SK-N-MC (cell line): ENCODE measurements at regions not wholly inside any gene's neighbourhood (a gene's known extent, or its start where the extent isn't known, plus 50 kb on each side); places are given as distances from the start of the nearest gene placed in this dataset.

Experiments used
- DNase-seq: peaks from one replicate; pipeline ENCODE4 v3.0.0-alpha.2; 2011; ENCODE audit warnings: low read depth, low spot score
- H3K27ac ChIP-seq: fragments of 200-600 bp; sonication (generic); 2 replicates; pipeline ENCODE4 v1.5.1; 2016; ENCODE audit warnings: mixed run types
- H3K36me3 ChIP-seq: fragments of 200-600 bp; sonication (generic); 2 replicates; pipeline ENCODE4 v1.6.1; 2017; ENCODE audit warnings: antibody characterized with exemption, low read length, mixed read lengths; ENCODE audit not compliant: insufficient read depth
- H3K4me3 ChIP-seq: fragments of 200-600 bp; sonication (generic); 2 replicates; pipeline ENCODE4 v1.5.1; 2016
- H3K9ac ChIP-seq: fragments of 200-600 bp; sonication (generic); 2 replicates; pipeline ENCODE4 v1.8.0; 2017; ENCODE audit warnings: mixed run types, mixed read lengths; ENCODE audit not compliant: insufficient read length
- H3K9me3 ChIP-seq: fragments of 200-600 bp; sonication (generic); 2 replicates; pipeline ENCODE4 v1.6.1; 2017; ENCODE audit warnings: low read depth, mild to moderate bottlenecking, antibody characterized with exemption, low read length, moderate library complexity, mixed read lengths
- EZH2 ChIP-seq: fragments of 200-600 bp; sonication (generic); IDR thresholded peaks from one replicate; pipeline ENCODE4 v1.6.1; 2017; ENCODE audit warnings: antibody characterized with exemption
- FOXP2 ChIP-seq: optimal IDR thresholded peaks from 2 replicates; pipeline ENCODE3; 2011; ENCODE audit warnings: mild to moderate bottlenecking, moderate library complexity; ENCODE audit not compliant: insufficient read depth; ENCODE audit errors: extremely low read length, control extremely low read depth
- POLR2AphosphoS5 ChIP-seq: IDR thresholded peaks from 2 replicates; pipeline ENCODE4 v1.6.1; 2012; ENCODE audit warnings: mild to moderate bottlenecking, low read depth, low read length, borderline replicate concordance

- TF ChIP-seq POLR2AphosphoS5 (no peak), FOXP2 (no peak), EZH2 (no peak)
- no peak overlapping the region for H3K9ac ChIP-seq
- H3K4me3 ChIP-seq: no peak overlapping the region
- DNase-seq: no peak
- H3K27ac ChIP-seq: no peak overlapping the region
- H3K9me3 ChIP-seq: no peaks in the 10 kb centered on the region
- no peaks in the 10 kb centered on the region for H3K36me3 ChIP-seq
Measured at GRCh38 chr2:17101596-17101995, 416.6 kb downstream of the RAD51AP2 start.

GRCh38 chr2:17101091-17101490 lies 417.1 kb downstream of the RAD51AP2 start:
- Histone ChIP-seq H3K36me3 (no peaks in the 10 kb centered on the region), H3K9ac (no peak overlapping the region), H3K27ac (no peak overlapping the region), H3K4me3 (no peak overlapping the region), H3K9me3 (no peaks in the 10 kb centered on the region)
- DNase-seq: no peak
- TF ChIP-seq POLR2AphosphoS5: no peak
- TF ChIP-seq FOXP2: no peak
- TF ChIP-seq EZH2: no peak

GRCh38 chr2:17095340-17095739 lies 422.9 kb downstream of the RAD51AP2 start:
- H3K36me3 ChIP-seq: no peaks in the 10 kb centered on the region
- H3K9me3 ChIP-seq: no peaks in the 10 kb centered on the region
- no peak overlapping the region for H3K27ac ChIP-seq
- H3K4me3 ChIP-seq: no peak overlapping the region
- no peak overlapping the region for H3K9ac ChIP-seq
- no peak for DNase-seq
- no peak for TF ChIP-seq POLR2AphosphoS5
- no peak for TF ChIP-seq FOXP2
- no peak for TF ChIP-seq EZH2

GRCh38 chr2:17093712-17094111 lies 424.5 kb downstream of the RAD51AP2 start:
- H3K9me3 ChIP-seq: no peaks in the 10 kb centered on the region
- no peak for TF ChIP-seq EZH2
- TF ChIP-seq POLR2AphosphoS5: no peak
- TF ChIP-seq FOXP2: no peak
- H3K9ac ChIP-seq: no peak overlapping the region
- no peak overlapping the region for H3K27ac ChIP-seq
- no peak for DNase-seq
- H3K4me3 ChIP-seq: no peak overlapping the region
- no peaks in the 10 kb centered on the region for H3K36me3 ChIP-seq

- H3K9me3 ChIP-seq: no peaks in the 10 kb centered on the region
- no peaks in the 10 kb centered on the region for H3K36me3 ChIP-seq
- TF ChIP-seq FOXP2: no peak
- no peak overlapping the region for H3K9ac ChIP-seq
- H3K27ac ChIP-seq: no peak overlapping the region
- H3K4me3 ChIP-seq: no peak overlapping the region
- DNase-seq: no peak
Measured at GRCh38 chr2:17086990-17087389, 421.4 kb upstream of the CYRIA start.

GRCh38 chr2:17085546-17086202 lies 420.0 kb upstream of the CYRIA start:
- Histone ChIP-seq H3K9ac (no peak overlapping the region), H3K4me3 (no peak overlapping the region), H3K9me3 (no peaks in the 10 kb centered on the region), H3K36me3 (no peaks in the 10 kb centered on the region), H3K27ac (no peak overlapping the region)
- TF ChIP-seq FOXP2 (no peak), POLR2AphosphoS5 (no peak), EZH2 (no peak)
- no peak for DNase-seq

GRCh38 chr2:17084877-17085276 lies 419.2 kb upstream of the CYRIA start:
- no peaks in the 10 kb centered on the region for H3K36me3 ChIP-seq
- H3K27ac ChIP-seq: no peak overlapping the region
- H3K9ac ChIP-seq: no peak overlapping the region
- TF ChIP-seq FOXP2 (no peak), EZH2 (no peak), POLR2AphosphoS5 (no peak)
- H3K4me3 ChIP-seq: no peak overlapping the region
- no peak for DNase-seq
- no peaks in the 10 kb centered on the region for H3K9me3 ChIP-seq

- no peak for DNase-seq
- H3K9ac ChIP-seq: no peak overlapping the region
- H3K9me3 ChIP-seq: no peaks in the 10 kb centered on the region
- TF ChIP-seq EZH2 (no peak), FOXP2 (no peak), POLR2AphosphoS5 (no peak)
- no peak overlapping the region for H3K27ac ChIP-seq
- no peaks in the 10 kb centered on the region for H3K36me3 ChIP-seq
- no peak overlapping the region for H3K4me3 ChIP-seq
Measured at GRCh38 chr2:17083902-17084301, 418.3 kb upstream of the CYRIA start.

GRCh38 chr2:17079262-17079661 lies 413.6 kb upstream of the CYRIA start:
- Histone ChIP-seq H3K36me3 (no peaks in the 10 kb centered on the region), H3K27ac (no peak overlapping the region), H3K9me3 (no peaks in the 10 kb centered on the region), H3K9ac (no peak overlapping the region), H3K4me3 (no peak overlapping the region)
- DNase-seq: no peak
- no peak for TF ChIP-seq FOXP2
- no peak for TF ChIP-seq POLR2AphosphoS5
- TF ChIP-seq EZH2: no peak
